ES-I3 (cell line): ENCODE measurements at regions not wholly inside any gene's neighbourhood (a gene's known extent, or its start where the extent isn't known, plus 50 kb on each side); places are given as distances from the start of the nearest gene placed in this dataset.

Experiments used
- H3K36me3 ChIP-seq: 2 replicates; pipeline ENCODE4 v1.6.1; 2013; ENCODE audit warnings: mild to moderate bottlenecking, low read length, control low read depth, moderate library complexity; ENCODE audit not compliant: insufficient read depth
- H3K4me1 ChIP-seq: 2 replicates; pipeline ENCODE4 v1.6.1; 2013; ENCODE audit warnings: mild to moderate bottlenecking, control low read depth, low read length; ENCODE audit not compliant: insufficient read depth
- H3K9ac ChIP-seq: 2 replicates; pipeline ENCODE4 v1.6.1; 2013; ENCODE audit warnings: low read depth, mild to moderate bottlenecking, low read length, moderate library complexity
- H3K9me3 ChIP-seq: 2 replicates; pipeline ENCODE4 v1.6.1; 2013; ENCODE audit warnings: mild to moderate bottlenecking, low read length, moderate library complexity; ENCODE audit not compliant: control insufficient read depth, insufficient read depth

GRCh38 chr9:126233913-126234525 is 92.6 kb upstream of the MVB12B start:
- H3K36me3 ChIP-seq, result no peaks in the 10 kb centered on the region
- H3K4me1 ChIP-seq, result no peaks in the 10 kb centered on the region
- no peak overlapping the region for H3K9ac ChIP-seq
- no peaks in the 10 kb centered on the region for H3K9me3 ChIP-seq

GRCh38 chr9:126234681-126235335 is 91.8 kb upstream of the MVB12B start:
- Histone ChIP-seq H3K36me3 (no peaks in the 10 kb centered on the region), H3K4me1 (no peaks in the 10 kb centered on the region), H3K9me3 (no peaks in the 10 kb centered on the region), H3K9ac (no peak overlapping the region)

GRCh38 chr9:126235336-126236243 is 91.0 kb upstream of the MVB12B start:
- H3K36me3 ChIP-seq, result no peaks in the 10 kb centered on the region
- no peaks in the 10 kb centered on the region for H3K9me3 ChIP-seq
- no peak overlapping the region for H3K9ac ChIP-seq
- no peaks in the 10 kb centered on the region for H3K4me1 ChIP-seq

- Histone ChIP-seq H3K36me3 (no peaks in the 10 kb centered on the region), H3K9ac (no peak overlapping the region), H3K9me3 (no peaks in the 10 kb centered on the region), H3K4me1 (no peaks in the 10 kb centered on the region)
Observed at GRCh38 chr9:126236273-126236672, 90.4 kb upstream of the MVB12B start.

- Histone ChIP-seq H3K4me1 (no peaks in the 10 kb centered on the region), H3K36me3 (no peaks in the 10 kb centered on the region), H3K9ac (no peak overlapping the region), H3K9me3 (no peaks in the 10 kb centered on the region)
Observed at GRCh38 chr9:126238415-126238814, 88.2 kb upstream of the MVB12B start.

GRCh38 chr9:126239515-126239914 is 87.1 kb upstream of the MVB12B start:
- Histone ChIP-seq H3K9ac (no peak overlapping the region), H3K9me3 (no peaks in the 10 kb centered on the region), H3K36me3 (no peaks in the 10 kb centered on the region), H3K4me1 (no peaks in the 10 kb centered on the region)

- H3K36me3 ChIP-seq, result no peaks in the 10 kb centered on the region
- H3K4me1 ChIP-seq, result no peaks in the 10 kb centered on the region
- H3K9me3 ChIP-seq, result no peaks in the 10 kb centered on the region
- H3K9ac ChIP-seq, result no peak overlapping the region
Observed at GRCh38 chr9:126240835-126241234, 85.8 kb upstream of the MVB12B start.

- Histone ChIP-seq H3K9ac (no peak overlapping the region), H3K9me3 (peaks cover 7% of the 10 kb centered on the region; the same call in 1 of the 2 replicates), H3K4me1 (no peaks in the 10 kb centered on the region), H3K36me3 (no peaks in the 10 kb centered on the region)
Observed at GRCh38 chr9:126248680-126249079, 77.9 kb upstream of the MVB12B start.

GRCh38 chr9:126261584-126262356 is 64.9 kb upstream of the MVB12B start:
- H3K9me3 ChIP-seq, result no peaks in the 10 kb centered on the region
- H3K4me1 ChIP-seq, result no peaks in the 10 kb centered on the region
- H3K36me3 ChIP-seq, result no peaks in the 10 kb centered on the region
- no peak overlapping the region for H3K9ac ChIP-seq

GRCh38 chr9:126262738-126263137 is 63.9 kb upstream of the MVB12B start:
- H3K36me3 ChIP-seq, result no peaks in the 10 kb centered on the region
- H3K4me1 ChIP-seq, result no peaks in the 10 kb centered on the region
- H3K9me3 ChIP-seq, result no peaks in the 10 kb centered on the region
- H3K9ac ChIP-seq, result no peak overlapping the region

GRCh38 chr9:126270556-126270955 is 56.1 kb upstream of the MVB12B start:
- H3K9me3 ChIP-seq, result 0 out of 2 replicates have a peak, but pooled peaks cover 3% of the 10 kb centered on the region
- no peaks in the 10 kb centered on the region for H3K36me3 ChIP-seq

GRCh38 chr9:126275386-126276001 is 51.1 kb upstream of the MVB12B start:
- Histone ChIP-seq H3K4me1 (peaks cover 6% of the 10 kb centered on the region; the same call in 1 of the 2 replicates), H3K9ac (no peak overlapping the region), H3K36me3 (no peaks in the 10 kb centered on the region), H3K9me3 (0 out of 2 replicates have a peak, but pooled peaks cover 3% of the 10 kb centered on the region)

More at GRCh38 chr9:126270556-126270955, 56.1 kb upstream of the MVB12B start:
- H3K9ac ChIP-seq, result no peak overlapping the region
- H3K4me1 ChIP-seq, result peaks cover 2% of the 10 kb centered on the region; the same call in 1 of the 2 replicates

- Histone ChIP-seq H3K9ac (no peak overlapping the region), H3K36me3 (no peaks in the 10 kb centered on the region), H3K9me3 (0 out of 2 replicates have a peak, but pooled peaks cover 3% of the 10 kb centered on the region), H3K4me1 (peaks cover 6% of the 10 kb centered on the region; the same call in 1 of the 2 replicates)
Observed at GRCh38 chr9:126276056-126276728, 50.4 kb upstream of the MVB12B start.
